ENCODE measurements at regions not wholly inside any gene's neighbourhood (a gene's known extent, or its start where the extent isn't known, plus 50 kb on each side); places are given as distances from the start of the nearest gene placed in this dataset.

DNA sequence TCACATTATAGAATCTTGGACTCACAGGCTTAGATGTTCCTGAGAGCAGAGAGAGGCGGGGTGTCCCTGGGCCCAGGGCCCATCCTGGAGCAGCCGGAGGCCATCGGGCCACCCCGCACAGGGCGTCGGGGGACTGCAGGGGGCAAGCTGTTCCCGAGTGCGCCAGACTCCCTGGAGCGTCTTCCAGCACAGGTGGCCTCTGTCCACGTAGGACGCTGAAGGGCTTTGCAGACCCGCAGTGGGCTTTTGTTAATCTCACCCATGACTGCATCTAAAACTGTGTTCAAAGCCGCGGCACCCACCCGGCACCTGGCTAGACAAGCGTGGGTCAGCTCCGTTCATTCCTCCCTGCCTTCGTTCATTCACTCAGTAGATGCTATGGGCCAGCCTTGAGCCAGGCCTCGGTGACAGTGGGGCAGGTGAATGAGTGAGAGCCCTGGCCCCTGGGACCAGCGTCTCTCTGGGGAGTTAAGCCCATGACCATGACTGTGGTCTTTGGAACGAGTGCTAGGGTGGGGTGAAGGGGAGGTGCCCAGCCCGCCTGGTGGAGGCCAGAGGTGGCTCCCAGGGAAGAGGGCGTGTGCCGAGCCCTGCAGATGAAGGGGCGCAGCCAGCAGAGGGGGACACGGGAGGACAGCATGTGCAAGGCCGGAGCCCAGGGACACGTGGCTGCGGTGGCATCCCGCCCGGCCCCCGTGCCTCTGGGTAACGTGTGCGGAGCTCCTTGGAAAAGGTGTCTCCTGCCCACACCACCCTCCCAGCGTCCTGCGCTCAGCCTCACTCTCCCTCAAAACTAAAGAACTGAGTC, 98.3 kb downstream of the HMX1 start:
- DNase-seq: no peak

DNA sequence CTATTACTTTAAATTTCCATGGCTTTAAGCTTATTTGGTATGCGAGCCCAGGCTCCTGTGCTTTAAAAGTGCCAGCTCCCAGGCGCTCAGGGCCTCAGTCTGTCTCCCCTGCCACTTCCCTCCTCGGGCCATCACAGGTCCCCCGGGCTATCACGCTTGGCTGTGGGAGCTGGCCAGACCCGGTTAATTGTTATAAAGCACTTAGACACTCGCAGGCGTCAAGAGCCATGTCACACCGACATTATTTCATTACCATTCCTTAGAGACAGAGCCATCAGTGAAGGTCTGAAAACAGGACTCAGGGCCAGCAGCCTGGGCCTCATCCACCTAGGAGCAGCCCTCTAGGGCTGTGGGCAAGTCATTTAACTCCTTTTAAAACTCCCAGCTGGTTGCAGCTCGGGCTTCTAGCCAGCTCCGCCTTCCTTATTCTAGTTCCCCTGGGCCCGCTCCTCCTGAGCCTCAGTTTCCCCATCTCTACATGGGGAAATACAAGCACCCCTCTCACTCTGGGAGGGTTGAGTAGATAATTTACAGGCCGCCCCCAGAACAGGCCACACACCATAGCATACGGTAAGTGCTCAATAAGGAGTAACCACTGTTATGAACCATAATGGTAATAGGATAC, 99.0 kb downstream of the HMX1 start:
- no peak for DNase-seq

DNA sequence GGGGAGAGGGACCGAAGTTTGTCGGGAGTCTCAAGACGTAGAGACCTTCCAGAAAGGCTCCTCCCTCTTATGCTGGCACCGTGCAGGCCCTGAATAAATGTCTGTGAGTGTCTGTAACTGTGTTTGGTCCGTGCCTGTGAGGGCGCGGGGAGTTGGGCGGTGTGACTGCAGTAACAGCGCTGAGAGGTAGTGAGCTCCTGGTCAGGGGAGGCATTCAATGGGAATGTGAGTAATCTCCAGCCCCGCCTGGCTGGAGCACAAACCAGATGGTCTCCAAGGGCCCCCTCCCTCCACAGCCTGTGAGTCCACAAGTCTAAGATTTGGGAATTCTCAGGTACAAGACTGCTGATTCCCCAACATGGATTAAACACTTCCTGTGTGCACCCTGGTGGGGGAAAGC, 100.0 kb downstream of the HMX1 start:
- no peak for DNase-seq

DNA sequence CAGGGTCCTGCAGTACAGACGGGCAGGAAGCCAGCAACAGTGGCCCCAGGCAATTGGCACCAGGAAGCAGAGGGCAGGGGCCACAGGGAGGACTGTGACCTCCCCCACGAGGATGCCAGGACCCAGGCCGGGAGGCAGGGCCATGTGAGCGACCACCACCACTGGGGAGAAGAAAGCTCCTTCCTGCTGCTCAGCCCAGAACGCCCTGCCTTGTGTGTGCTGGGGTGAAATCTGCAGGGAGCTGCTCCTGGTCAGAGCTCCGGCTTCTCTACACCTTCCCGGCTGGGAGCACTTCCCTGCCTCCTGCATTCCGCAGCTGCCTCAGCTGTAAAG, 100.4 kb downstream of the HMX1 start:
- DNase-seq: no peak

DNA sequence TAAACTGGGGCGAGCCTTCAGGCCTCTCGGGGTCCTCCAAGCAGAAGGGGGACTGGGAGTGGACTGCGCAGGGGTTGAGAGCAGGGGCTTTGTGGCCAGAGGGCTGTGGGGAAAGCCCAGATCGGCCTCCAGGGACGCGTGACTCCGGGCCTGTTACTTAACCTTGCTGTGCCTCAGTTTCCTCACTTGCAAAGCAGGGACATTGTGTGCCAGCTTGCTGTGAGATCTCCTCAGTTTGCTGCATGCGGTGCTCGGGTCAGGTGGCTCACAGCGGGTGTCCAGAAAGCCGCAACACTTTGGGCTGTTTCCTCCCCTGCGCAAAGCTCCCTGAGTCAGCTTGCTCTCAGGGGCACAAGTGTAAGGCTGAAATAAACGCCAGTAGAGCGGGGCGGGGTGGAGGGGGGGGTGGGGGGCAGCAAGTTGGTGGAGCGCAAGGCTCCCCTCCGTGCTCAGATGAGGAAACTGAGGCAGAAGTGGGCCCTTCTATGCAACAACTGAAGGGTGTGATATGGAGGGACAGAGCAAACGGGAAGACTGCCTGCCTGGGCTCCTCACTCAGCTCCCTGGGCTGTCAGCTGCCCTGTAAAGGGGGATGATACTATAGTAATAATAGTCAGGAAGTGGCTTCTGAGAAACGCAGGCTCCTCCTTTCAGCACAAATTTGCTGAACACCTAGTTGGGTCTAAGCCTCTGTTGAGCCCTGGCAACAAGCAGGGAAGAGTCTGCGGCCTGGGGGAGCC, 101.0 kb downstream of the HMX1 start:
- no peak for DNase-seq

DNA sequence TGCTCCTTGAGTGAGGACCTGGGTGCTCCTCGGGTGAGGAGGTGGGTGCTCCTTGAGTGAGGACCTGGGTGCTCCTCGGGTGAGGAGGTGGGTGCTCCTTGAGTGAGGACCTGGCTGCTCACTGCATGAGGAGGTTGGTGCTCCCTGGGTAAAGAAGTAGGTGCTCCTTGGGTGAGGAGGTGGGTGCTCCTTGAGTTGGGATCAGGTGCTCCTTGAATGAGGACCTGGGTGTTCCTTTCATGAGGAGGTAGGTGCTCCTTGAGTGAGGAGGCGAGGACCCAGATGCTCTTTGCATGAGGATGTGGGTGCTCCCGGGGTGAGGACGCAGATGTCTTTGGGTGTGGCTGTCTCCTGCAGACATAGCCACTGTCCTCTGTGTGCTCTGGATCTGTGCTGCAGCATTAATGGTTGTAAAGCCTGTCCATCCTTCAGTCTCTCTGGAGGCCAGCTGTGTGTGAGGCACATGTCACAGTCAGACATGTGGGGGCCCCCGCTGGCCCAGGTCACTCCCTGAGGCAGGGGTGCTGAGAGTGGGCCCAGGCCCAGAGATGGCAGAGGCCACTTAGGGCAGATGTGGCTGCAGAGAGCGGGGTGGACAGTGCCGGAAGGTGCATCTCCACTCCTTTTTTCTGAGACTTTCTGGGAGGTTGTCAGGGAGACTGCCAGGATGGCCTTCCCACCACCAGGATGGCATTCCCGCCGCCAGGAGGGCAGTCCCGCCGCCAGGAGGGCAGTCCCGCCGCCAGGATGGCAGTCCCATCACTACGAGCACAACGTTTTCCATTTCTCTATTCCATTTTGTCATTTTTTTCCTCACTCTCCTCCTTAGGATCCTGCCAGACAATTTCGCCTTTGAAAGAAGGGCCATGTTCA, 101.8 kb downstream of the HMX1 start:
- no peak for DNase-seq

DNA sequence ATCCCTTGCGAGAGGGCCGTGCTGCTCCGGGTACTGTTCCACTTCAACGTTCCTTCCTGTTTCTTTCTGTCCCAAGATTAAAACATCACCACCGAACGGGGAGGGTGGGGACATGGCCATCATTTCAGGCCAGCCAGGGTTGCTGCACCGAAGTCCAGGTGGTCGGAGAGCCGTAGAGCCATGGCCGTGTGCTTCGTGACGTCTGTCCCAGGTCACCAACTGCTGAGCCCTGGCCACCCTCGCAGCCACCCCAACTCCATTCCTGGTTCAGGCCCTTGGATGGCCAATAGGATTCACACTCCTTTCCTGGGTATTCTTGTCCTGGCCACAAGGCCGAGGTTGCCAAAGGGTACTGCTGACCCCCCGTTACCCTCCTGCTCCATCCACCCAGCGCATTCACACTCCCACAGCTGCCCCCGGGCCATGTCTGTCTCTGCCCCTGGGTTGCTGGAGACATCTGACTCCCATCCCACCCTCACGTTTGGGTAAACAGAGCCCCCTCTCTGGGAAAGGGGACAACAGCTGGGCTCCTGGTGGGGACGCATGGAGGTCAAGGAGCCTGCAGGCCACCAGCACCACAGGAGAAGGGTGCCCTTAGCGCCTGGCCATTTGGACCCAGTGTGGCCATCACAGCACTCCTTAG, 103.2 kb downstream of the HMX1 start:
- no peak for DNase-seq

DNA sequence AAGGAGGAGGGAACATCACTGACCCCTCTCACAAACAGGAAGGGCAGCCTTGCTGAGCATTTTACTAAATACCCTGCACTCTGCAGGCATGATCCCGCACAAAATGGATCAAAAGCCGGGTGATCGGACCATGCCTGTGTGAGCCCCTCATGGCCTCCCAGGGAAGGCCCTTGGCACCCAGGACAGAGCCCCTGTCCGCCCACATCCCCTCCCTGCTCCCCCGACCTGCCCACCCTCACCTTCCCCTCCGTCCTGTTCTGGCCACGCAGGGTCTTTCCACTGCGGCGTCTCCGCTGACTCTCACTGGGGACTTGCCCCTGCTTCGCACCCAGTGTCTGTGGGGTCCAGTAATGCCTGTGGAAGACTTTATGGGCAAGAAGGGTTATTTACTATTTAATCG, 105.0 kb downstream of the HMX1 start:
- no peak for DNase-seq

DNA sequence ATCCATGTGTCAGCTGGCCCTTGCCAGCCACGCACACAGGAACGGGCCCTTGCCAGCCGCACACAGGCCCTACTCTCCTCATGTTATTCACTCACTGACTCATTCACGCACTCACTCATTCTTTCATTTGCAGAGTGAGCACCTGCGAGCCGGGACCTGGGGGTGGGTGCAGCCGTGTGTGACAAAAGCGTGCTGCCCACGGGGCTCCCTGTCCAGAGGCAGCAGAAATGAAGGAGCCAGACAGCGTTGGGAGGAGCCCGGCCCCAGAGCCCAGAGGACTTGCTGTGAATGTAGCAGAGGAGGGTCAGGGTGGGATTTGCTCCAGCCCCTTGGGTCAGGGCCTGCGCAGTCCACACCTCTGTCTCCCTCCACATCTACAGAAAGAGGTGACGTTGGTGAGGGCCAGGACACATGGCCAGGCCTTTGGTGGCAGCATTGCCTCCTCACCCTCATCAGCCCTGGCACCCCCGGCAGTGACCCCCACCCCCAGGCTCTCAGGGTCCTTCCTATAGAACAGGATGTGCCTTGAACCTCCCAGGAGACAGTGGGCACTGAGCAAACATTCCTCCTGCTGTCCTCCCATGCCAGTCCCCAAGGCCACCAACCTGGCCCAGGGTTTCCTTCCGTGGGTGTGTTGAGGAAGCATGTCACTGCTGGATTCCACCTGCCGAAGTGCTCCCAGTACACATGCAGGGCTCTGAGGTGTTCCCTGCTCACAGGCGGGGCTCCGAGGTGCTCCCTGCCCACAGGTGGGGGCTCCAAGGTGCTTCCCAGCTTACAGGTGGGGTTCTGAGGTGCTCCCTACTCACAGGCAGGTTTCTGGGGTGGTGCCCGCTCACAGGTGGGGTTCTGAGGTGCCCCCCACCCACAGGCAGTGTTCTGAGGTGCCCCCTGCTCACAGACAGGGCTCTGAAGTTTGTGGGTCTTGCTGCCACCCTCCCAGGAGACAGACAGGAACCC, 105.7 kb downstream of the HMX1 start:
- no peak for DNase-seq

DNA sequence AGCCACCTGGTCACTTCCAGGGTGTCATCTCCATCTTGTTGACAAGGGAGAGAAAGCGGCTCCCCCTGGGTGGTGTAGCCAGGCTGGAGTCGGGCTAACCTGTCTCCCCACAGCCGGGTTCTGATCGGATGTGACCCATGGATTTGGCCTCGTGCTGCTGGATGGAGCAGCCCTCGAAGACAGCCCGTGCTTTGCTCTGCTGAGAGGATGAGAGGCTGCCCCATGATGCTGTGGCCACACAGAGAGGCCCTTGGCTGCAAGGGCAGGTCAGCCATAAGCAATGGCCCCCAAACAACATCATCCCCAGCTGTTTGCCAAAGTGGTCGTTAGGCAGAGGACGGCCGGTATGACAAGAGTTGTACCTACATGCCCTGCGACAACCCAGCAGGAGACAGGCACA, 106.6 kb downstream of the HMX1 start:
- DNase-seq: no peak

DNA sequence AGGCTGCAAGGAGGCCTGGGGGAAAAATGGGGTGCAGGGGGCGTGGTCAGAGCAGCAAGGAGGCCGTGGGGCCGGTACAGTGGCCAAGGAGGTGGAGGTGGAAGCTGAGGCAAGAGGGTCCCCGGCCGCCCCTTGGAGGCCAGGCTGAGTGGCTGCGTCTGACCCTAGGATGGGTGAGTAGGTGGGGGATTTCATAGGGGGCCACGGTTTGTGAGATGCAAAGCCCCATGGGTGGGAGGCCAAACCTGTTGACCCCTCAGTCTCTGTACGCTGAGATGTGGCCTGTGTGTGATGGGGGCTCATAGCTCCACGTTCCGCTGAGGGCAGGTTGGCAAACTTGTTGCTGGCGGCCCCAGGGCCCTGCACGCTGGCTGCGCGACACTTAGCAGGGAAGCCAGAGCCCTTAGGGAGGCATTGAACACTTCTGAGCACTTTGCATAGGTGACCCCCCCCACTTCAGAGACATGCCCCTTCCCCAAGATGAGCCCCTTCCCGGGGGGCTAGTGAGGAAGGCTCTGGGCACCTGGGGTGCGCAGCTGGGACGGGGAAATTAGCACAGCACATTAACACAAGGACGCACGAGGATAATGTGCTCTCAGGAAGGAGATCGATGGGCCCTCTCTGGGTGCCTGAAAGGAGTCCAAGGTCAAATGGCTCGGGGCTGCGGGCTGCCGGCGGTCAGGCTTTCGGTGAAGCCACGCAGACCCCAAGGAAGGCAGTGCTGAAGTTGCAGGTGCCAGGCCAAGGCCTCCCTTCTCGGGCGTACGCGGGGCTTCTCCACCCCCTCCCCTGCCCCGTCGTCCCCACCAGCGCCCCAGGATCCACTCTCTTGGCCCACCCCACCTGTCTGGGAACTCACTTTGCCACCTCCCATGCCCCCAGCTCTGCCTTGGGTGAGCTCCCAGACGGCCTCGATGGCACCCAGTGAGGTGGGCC, 107.4 kb downstream of the HMX1 start:
- DNase-seq: no peak

DNA sequence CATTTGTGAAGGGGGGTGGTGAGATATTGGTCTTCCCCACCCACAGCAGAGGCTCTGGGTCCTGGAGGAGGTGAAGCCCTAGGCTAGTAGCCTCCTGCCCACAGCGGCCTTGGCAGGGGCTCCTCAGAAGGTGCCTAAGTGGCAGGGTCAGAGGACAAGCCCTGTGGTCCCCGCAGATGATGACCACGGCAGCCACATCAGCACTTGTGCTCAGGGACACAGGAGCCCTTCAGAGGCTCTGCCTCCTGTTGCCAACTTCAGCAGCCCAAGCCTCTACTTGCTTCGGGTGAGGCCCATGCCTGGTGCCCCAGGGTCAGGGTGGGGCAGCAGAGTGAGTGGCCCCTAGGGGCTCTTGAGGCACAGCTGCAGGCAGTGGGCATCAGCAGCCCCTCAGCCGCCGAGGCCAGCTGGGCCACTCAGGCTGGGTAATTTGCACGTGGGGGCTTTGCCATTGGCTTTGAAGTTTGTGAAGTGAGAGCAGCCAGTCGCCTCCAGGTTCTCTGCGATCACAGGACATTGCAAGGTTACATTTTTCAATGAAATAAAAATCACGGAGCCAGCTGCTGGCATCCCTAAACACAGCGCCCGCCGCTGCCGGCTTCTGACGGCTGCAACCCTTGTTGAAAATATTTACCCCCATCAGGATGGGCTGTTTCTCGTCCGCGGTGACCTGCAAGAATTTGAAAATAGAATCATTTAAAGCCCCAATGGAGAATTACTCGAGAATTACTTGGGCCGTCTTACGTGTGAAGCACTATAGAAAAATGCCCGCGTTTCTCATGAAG, 108.5 kb downstream of the HMX1 start:
- no peak for DNase-seq

DNA sequence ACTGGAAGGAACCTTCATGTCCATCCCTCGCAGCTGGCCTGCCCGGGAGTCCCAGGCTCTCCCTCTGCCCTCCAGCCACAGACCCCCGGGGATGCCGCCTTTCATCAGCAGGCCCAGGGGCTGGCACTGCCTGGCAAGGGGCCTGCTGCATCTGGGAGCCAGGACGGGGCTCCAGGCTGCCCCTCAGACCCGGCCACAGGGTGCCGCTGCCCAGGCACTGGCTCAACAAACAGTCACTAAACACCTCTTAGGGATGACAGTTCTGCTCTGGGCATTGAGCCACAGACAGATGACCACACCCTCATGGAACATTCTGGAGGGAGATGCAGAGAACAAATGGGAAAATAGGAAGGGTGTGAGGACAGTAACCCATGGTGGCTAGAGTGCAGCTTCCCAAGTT, 109.3 kb downstream of the HMX1 start:
- DNase-seq: no peak

DNA sequence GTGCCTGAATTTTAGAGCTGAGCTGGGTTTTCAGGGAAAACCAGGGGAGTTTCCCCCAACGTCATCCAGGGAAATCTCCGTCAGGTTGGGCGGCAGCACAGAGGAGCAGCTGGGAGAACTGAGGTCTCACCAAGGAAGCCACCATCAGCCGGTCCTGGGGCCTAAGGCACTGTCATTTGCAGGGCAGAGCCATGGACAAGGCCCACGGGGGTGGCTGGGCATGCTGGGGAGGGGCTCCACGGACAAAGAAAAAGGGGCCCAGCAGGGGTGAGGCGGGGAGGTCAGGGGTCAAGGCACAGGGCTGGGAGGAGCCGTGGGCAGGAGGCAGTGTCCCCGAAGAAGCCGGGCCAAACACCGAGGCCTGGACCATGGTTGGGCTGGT, 109.8 kb downstream of the HMX1 start:
- DNase-seq: no peak

DNA sequence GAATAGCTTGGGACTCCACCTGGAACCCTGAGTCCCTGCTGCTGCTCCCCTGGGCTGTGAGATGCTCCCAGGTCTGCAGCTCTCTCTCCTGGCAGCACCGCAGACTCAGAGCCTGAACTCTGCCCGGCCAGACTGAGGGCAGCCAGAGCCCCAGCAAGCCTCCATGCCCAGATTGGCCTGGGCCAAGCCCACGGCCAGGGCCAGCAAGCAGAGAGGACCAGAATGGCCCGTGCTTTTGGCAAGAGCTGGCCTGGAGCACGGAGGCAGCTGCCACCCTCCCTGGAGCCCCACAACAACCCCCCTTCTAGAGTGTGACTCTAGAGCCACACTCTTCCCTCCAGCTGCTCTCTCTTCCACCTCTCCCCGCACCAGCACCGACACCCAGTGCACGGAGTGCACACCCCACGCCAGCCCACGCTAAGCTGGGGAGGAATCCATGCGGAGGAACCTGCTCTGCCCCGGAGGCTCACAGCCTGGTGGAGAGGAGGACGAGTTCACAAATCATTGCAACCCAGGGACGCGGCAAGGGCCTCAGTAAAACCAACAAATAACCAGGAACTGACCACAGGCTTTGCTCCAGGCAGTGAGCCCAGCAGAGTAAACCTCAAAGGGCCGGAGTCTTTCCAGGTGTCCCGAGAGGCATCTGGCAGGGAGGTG, 110.3 kb downstream of the HMX1 start:
- no peak for DNase-seq

DNA sequence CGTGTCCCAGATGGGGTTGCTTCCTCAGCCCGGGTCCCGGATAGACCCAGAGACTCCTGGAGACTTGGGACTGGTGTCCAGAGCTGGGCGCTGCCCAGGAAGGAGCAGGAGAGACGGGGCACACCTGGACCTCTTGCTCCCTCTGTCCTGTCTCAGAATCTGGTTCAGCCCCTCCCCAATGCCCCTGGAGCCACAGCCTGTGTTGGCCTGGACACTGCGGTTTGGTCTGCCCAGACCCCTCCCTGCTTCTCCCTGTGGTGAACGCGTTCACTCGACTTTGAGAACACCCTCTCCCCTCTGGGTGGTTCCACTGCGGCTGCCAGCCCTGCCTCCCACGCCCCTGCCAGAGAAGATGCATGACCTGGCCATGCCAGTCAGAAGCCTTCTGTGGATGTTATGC, 111.1 kb downstream of the HMX1 start:
- DNase-seq: no peak

DNA sequence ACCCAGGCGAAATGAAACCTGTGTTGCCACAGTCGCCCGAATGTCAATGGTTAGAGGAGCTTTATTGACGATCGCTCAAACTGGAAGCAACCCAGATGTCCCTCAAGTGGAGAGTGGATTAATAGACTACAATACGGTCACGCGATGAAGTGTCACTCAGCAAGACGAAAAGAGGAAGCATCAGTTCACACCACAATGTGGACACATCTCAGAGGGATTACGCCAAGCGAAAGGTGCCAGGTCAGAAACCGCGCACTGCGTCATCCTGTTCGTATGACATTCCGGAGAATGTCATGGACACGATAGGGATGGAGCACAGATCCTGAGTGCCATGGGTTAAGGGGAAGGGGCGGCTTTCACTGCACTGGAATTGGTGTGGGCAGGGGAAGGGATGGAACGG, 111.7 kb downstream of the HMX1 start:
- DNase-seq: no peak

DNA sequence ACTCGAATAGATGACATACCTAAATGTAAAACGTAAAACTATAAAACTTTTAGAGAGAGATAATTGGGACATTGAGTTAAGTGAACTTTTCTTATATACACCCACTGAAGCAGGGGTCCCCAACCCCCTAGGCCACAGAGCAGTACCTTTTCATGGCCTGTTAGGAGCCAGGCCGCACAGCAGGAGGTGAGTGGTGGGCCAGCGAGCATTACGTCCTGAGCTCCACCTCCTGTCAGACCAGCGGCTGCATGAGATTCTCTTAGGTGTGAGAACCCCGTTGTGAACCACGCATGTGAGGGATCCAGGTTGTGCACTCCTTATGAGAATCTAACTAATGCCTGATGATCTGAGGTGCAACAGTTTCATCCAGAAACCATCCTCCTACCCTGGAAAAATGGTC, 114.8 kb downstream of the HMX1 start:
- DNase-seq: no peak
